ENCODE measurements at regions not wholly inside any gene's neighbourhood (a gene's known extent, or its start where the extent isn't known, plus 50 kb on each side); places are given as distances from the start of the nearest gene placed in this dataset.

GRCh38 chr22:27383896-27384295, 417.7 kb downstream of the MN1 start:
- H3K4me2 ChIP-seq (ENCODE audit: low read length) = no peak overlapping the region
- H3K27ac ChIP-seq (ENCODE audit: low read depth, low read length, poor library complexity, severe bottlenecking) = no peak overlapping the region
- H3K27me3 ChIP-seq (ENCODE audit: insufficient read depth, low read length) = no peaks in the 10 kb centered on the region
- no peak overlapping the region for H2AFZ ChIP-seq (ENCODE audit: low read length)
- TF ChIP-seq CTCF (IDR thresholded peaks at IDR 0.05; ENCODE audit: low read length) (no peak), EZH2 (IDR thresholded peaks at IDR 0.05; ENCODE audit: borderline replicate concordance, low read length) (no peak)
- no peaks in the 10 kb centered on the region for H3K36me3 ChIP-seq (ENCODE audit: insufficient read depth, low read length)
- no peaks in the 10 kb centered on the region for H3K9me3 ChIP-seq (ENCODE audit: low read length)
- no peaks in the 10 kb centered on the region for H3K4me1 ChIP-seq (ENCODE audit: insufficient read depth, low read length, severe bottlenecking)
- no peaks in the 10 kb centered on the region for H3F3A ChIP-seq (ENCODE audit: insufficient read depth, low read length)
- no peak overlapping the region for H3K9ac ChIP-seq (ENCODE audit: low read length)
- no peaks in the 10 kb centered on the region for H3K79me2 ChIP-seq (ENCODE audit: insufficient read depth, low read length)
- H4K20me1 ChIP-seq (ENCODE audit: insufficient read depth, low read length) = no peaks in the 10 kb centered on the region
- no peak overlapping the region for H3K4me3 ChIP-seq (ENCODE audit: low read depth, low read length, poor library complexity, severe bottlenecking)
- H3K9me2 ChIP-seq (ENCODE audit: low read depth, low read length) = no peaks in the 10 kb centered on the region

DNA sequence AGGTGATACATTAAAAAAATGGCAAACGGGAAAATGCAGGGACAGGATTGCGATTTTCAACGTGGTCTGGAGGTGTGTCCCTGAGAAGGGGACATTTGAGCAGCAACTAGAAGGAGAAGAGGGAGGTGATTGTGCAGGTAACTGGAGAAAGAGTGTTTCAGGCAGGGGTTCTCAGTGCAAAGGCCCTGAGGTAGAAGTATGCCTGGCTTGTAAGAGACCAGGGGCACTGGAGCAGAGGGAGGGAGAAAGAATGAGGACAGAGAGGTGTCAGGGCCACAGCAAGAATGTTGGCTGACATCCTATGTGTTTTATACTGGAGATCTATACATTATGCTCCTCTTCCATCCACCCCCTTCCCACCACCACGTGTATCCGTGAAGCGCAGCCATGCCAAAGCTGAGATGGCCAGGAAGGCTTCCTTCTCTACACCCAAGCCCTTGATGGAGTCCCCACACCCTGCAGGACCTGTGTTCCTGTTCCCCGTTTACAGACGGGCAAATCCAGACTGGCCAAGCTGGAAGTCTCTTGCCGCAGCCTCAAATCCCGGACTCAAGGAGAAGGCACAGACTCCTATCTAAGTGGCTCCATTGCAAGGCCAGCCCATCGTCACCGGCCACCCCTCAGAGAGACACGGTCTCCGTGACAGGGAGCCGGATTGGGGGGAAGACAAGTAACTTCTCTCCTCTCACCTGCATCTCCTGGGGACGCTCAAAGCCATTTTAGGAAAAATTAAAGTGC, 416.1 kb downstream of the MN1 start:
- Histone ChIP-seq H3K9me2 (ENCODE audit: low read depth, low read length) (no peaks in the 10 kb centered on the region), H3K27me3 (ENCODE audit: insufficient read depth, low read length) (no peaks in the 10 kb centered on the region), H3F3A (ENCODE audit: insufficient read depth, low read length) (no peaks in the 10 kb centered on the region), H3K27ac (ENCODE audit: low read depth, low read length, poor library complexity, severe bottlenecking) (no peak overlapping the region), H3K4me3 (ENCODE audit: low read depth, low read length, poor library complexity, severe bottlenecking) (no peak overlapping the region), H2AFZ (ENCODE audit: low read length) (no peak overlapping the region), H3K36me3 (ENCODE audit: insufficient read depth, low read length) (no peaks in the 10 kb centered on the region), H3K79me2 (ENCODE audit: insufficient read depth, low read length) (no peaks in the 10 kb centered on the region), H3K4me1 (ENCODE audit: insufficient read depth, low read length, severe bottlenecking) (no peaks in the 10 kb centered on the region), H3K4me2 (ENCODE audit: low read length) (no peak overlapping the region), H3K9ac (ENCODE audit: low read length) (no peak overlapping the region), H3K9me3 (ENCODE audit: low read length) (no peaks in the 10 kb centered on the region), H4K20me1 (ENCODE audit: insufficient read depth, low read length) (no peaks in the 10 kb centered on the region)
- TF ChIP-seq EZH2 (IDR thresholded peaks at IDR 0.05; ENCODE audit: borderline replicate concordance, low read length) (no peak), CTCF (IDR thresholded peaks at IDR 0.05; ENCODE audit: low read length) (no peak)

DNA sequence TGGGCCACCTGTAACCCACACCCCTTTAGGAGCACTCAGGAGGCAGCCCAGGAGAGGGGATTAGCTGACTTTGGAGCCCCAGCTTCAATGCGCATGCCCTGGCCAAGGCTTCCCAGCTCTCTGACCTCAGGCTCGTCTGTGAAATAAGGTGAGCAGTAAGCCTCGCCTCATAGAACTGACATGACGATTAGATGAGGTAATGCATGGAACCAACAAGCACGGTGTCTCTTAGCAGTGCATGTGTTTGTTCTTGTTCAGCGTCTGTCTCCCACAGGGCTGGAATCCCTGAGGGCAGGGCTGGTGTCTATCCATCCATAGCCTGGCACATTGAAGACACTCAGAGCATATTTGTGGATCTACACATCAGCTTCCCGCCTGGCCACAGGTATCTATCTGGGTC, 415.4 kb downstream of the MN1 start:
- Histone ChIP-seq H4K20me1 (ENCODE audit: insufficient read depth, low read length) (no peaks in the 10 kb centered on the region), H3K4me3 (ENCODE audit: low read depth, low read length, poor library complexity, severe bottlenecking) (no peak overlapping the region), H3K4me2 (ENCODE audit: low read length) (no peak overlapping the region), H3K36me3 (ENCODE audit: insufficient read depth, low read length) (no peaks in the 10 kb centered on the region), H3K9me2 (ENCODE audit: low read depth, low read length) (no peaks in the 10 kb centered on the region), H3K79me2 (ENCODE audit: insufficient read depth, low read length) (no peaks in the 10 kb centered on the region), H3K4me1 (ENCODE audit: insufficient read depth, low read length, severe bottlenecking) (no peaks in the 10 kb centered on the region), H3K9ac (ENCODE audit: low read length) (no peak overlapping the region), H3K27ac (ENCODE audit: low read depth, low read length, poor library complexity, severe bottlenecking) (no peak overlapping the region), H3K9me3 (ENCODE audit: low read length) (no peaks in the 10 kb centered on the region), H3K27me3 (ENCODE audit: insufficient read depth, low read length) (no peaks in the 10 kb centered on the region), H2AFZ (ENCODE audit: low read length) (no peak overlapping the region), H3F3A (ENCODE audit: insufficient read depth, low read length) (no peaks in the 10 kb centered on the region)
- no peak for TF ChIP-seq CTCF (IDR thresholded peaks at IDR 0.05; ENCODE audit: low read length)

Measured in OCI-LY1 (cell line).